Endometrial microvascular endothelial cells (primary cell): ENCODE measurements at regions not wholly inside any gene's neighbourhood (a gene's known extent, or its start where the extent isn't known, plus 50 kb on each side); places are given as distances from the start of the nearest gene placed in this dataset.

Source experiments
- in situ Hi-C: cut with HindIII; loops from 2 replicates; pipeline ENCODE4 v1.10.0; 2017; ENCODE audit warnings: low sequenced_read_pairs, low pct_unique_long_range_greater_than_20kb; ENCODE audit errors: inconsistent ontology term

DNA sequence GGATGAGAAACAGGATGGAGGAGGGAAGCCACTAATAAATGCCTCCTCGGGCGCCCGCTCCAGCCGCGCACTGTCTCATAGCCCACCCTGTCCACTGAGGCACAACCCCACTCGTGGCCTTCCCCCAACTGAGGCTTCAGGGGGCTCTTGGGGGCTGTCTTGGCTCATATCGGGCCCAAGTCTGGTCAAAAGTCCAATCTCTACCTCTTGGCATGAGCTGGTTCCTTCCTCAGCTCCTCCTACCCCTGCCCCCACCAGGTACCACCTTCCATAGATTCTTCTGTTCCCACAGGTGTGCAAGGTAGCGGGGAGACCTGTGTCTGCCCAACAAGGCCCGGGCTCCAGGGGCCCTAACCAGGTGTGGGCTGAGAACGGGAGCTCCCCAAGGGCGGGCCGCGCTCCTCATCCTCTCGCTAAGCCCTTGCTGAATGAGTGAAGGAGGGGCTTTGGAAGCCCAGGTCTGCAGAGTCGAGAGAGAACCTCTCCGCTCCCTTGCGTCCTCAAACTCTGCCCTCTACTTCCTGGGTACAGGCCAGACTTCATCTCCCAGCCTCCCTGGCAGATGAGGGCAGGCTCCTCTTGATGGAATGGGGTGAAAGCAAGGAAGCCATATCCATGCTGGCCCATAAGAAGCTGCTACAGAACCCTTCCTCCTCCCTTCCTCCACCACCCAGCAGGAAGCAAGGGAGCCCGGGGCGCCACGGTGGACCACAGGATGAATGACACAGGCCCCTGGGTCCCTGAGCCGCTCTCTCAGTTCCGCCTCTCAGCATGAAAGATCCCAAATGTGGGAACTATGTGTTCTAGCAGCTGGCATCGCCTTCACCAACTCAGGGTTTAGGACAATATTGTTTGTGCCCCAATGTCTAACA lies 74.7 kb downstream of the PSMG1 start:
- in situ Hi-C loops: loop anchor here (25.0 kb wide), 1 partner anchor 296 kb away; the partner anchor contains the start of gene ETS2

DNA sequence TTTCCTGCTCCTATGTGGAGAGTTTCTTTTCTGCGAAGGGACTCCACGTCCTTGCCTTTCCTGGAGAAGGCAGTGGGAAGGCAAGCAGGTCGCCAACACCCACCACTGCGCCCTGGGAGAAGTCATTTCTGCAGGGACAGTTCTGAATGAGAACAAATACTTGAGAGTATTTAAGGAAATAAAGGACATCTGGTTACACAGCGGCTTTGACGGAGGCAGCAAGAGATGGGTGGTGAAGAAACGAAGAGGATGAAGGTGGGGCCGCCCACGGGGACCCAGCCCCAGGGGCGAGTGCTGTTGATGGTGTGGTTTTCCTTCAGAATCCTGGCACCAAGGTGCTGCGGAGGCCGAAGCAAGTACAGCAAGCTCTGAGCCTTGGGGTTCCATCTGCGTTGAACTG lies 75.5 kb downstream of the PSMG1 start:
- in situ Hi-C loops: loop anchor here (25.0 kb wide), 1 partner anchor 295 kb away; the partner anchor contains the start of gene ETS2

GRCh38 chr21:39106881-39107462 lies 76.3 kb downstream of the PSMG1 start:
- in situ Hi-C loops: loop anchor here (25.0 kb wide), 1 partner anchor 295 kb away; the partner anchor contains the start of gene ETS2

DNA sequence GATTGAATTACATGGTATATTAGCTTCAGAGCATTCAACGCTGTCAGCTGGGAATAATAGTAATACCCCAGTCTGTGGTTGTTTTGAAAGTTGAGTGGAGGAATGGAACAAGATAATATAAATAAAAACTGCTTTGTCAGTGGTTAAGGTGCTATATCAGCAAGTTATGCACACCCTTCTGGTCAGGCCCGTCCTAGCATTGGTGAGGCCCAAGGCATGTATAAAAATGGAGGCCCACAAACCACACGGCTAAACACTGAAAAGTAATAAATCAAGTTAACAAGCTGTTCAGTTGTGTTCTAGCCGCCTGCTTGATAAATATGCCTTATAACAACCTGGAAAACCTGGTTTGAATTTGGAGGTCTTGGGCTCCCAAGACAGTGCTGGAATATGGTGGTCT lies 77.4 kb downstream of the PSMG1 start:
- in situ Hi-C loops: loop anchor here (25.0 kb wide), 1 partner anchor 294 kb away; the partner anchor contains the start of gene ETS2

DNA sequence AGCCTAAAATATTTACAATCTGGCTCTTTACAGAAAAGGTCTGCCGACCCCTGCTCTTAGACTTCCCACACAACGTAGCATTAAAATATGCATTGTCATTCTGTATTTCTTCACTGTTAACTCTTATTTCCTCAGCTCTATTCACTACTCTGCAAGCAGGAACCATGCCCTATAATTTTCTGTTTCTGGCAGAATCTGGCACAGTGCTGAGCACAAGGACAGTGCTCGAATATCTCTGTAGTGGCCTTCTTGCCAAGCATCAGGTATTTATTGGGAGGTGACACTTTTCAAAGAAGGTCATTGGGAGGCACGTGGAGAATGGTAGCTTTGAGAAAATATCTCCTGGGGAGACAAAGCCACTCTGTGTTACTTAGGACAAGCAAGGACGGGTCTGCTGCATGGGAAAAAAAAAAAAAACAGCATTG lies 77.9 kb downstream of the PSMG1 start:
- in situ Hi-C loops: loop anchor here (25.0 kb wide), 1 partner anchor 293 kb away; the partner anchor contains the start of gene ETS2

GRCh38 chr21:39104911-39105310 lies 78.3 kb downstream of the PSMG1 start:
- in situ Hi-C loops: loop anchor here (25.0 kb wide), 1 partner anchor 293 kb away; the partner anchor contains the start of gene ETS2

DNA sequence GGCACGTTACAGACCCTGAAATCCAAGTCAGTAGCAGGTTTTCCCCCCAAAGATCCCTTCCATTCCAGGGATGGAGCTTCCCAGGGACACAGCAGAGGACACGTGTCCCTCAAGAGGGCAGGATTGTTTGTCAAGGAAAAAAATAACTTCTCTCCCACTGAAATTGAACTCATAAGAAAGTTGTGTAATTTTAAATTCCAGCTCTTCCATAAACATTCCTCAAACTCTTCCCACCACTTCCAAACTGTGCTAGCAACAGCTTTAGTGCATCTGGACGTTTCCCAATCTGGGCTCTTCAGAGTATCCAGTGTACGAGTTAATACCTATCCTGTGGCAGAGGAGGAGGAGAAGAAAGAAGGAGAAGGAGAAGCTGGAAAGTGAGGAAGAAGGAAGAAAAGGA lies 79.6 kb downstream of the PSMG1 start:
- in situ Hi-C loops: loop anchor here (25.0 kb wide), 1 partner anchor 291 kb away; the partner anchor contains the start of gene ETS2

- in situ Hi-C loops: loop anchor here (25.0 kb wide), 1 partner anchor 288 kb away; the partner anchor contains the start of gene ETS2
These were observed 83.4 kb downstream of the PSMG1 start for GRCh38 chr21:39099859-39100258.

- in situ Hi-C loops: no loop called here
These were observed 84.5 kb downstream of the PSMG1 start for GRCh38 chr21:39098696-39099200.

- in situ Hi-C loops: no loop called here
These were observed 85.3 kb downstream of the PSMG1 start for GRCh38 chr21:39097981-39098380.

GRCh38 chr21:39097335-39097861 lies 85.9 kb downstream of the PSMG1 start:
- in situ Hi-C loops: no loop called here

DNA sequence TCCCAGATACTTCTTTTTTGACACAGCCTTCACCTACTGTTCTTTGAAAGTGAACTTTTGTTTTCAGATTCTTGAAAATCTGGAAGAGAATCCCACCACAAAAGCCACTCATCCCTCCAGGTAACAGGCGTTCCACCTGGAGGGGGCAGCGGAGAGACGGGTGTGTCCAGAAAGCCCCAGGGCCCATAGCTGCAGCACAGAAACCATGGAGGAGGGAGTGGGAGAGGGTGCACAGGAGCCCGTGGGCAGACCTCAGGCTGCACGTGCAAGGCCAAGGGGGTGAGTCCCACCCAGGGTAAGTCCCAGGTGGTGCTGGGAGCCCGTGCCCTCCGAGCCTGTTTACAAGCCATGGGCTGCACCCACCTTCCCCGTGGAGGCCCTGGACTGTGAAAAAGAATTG lies 86.5 kb downstream of the PSMG1 start:
- in situ Hi-C loops: no loop called here

- in situ Hi-C loops: no loop called here
These were observed 87.6 kb downstream of the PSMG1 start for GRCh38 chr21:39095681-39096080.

DNA sequence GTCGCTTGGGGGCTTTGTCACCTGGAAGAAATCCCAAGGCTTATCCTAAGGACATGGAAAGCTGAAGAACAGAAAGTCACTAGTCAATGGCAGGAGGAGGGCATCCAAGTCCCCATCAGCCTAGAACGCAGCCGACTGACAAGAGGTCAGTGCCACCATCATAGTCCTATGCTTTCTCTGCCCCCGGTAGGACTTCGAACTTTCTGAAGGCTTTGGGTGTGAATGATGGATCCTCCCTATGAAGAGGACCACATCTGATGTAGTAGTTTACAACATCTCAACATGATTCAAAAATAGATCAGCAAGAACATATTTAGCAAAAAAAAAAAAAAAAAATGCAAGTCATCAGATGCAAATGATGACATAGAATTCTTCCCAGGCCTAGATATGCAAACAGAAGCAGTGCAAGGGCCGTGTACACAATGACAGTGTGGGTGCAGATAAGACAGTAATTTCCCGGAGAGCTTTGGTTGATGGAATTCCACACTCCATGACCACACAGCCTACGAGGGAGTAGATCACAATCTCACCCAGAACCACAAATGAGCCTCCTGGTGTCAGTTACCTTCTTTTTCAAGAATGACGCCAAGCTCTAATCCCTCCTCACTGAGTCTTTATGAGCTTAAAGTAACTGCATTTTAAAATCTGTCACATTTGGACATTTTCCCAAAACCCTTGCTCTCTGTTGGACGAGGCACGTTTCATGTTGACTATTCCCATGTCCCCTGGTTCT lies 88.2 kb downstream of the PSMG1 start:
- in situ Hi-C loops: no loop called here

- in situ Hi-C loops: no loop called here
These were observed 89.0 kb downstream of the PSMG1 start for GRCh38 chr21:39094087-39094780.

- in situ Hi-C loops: no loop called here
These were observed 89.7 kb downstream of the PSMG1 start for GRCh38 chr21:39093526-39093925.

GRCh38 chr21:39088831-39089380 lies 94.3 kb downstream of the PSMG1 start:
- in situ Hi-C loops: no loop called here

DNA sequence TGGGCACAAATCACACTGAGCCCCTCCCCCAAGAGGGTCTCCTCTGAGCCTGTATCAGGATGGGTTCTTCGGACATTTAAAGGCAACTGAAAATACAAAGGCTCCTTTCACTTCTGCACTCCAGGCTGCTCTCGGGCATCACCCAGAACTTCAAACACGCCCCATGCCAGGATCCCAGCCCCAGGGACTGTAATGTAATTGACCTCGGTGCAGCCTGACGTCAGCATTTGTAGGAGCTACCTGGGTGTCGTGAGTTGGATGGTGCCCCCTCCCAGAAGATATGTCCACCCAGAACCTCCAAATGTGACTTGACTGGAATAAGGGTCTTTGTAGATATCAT lies 95.2 kb downstream of the PSMG1 start:
- in situ Hi-C loops: no loop called here
